ENCODE measurements at regions not wholly inside any gene's neighbourhood (a gene's known extent, or its start where the extent isn't known, plus 50 kb on each side); places are given as distances from the start of the nearest gene placed in this dataset.

- TF ChIP-seq POLR2A (IDR thresholded peaks at IDR 0.05) (no peak), CTCF (IDR thresholded peaks at IDR 0.05) (no peak)
Observed at GRCh38 chr16:60930291-60930690, 1105.9 kb downstream of the CDH8 start.

All from prostate gland (tissue), 2 donors.